ENCODE measurements at regions not wholly inside any gene's neighbourhood (a gene's known extent, or its start where the extent isn't known, plus 50 kb on each side); places are given as distances from the start of the nearest gene placed in this dataset.
A peak's percentile ranks its signal among the peaks of the same experiment; 100 is the strongest.

DNA sequence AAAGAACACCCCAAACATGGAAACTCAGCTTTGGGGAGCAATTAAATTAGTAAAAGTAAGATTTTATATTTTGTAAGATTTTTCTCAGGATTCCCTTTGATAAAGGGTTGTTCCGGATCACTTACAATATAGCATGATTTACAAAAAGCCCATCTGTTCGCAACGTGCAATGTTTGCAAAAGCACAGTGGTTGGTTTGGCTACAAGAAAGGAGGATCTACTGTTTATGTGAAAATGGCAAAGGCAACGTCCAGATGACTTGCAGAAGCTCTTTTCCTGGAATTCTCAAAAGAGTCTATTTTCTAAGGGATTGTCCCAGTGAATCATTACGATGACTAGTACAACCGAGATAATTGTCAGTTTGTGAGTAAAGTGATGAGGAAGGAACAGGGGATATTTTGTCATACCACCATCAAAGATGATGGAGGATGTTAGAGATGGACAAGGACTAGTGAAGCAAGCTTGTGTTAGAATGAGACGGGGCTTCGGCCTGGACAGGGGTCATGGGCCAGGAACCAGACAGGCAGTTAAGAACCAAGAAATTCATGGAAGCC, 71.6 kb downstream of the CRYGS start:
- H3K4me1 ChIP-seq (replicated peaks in 1 of 2; ENCODE audit: control insufficient read depth in 2 of 2, insufficient read depth in 2 of 2, low read length in 2 of 2), result no peaks in the 10 kb centered on the region
- no peaks in the 10 kb centered on the region for H3K36me3 ChIP-seq (ENCODE audit: control insufficient read depth, insufficient read depth, low read length)
- H3K27ac ChIP-seq (ENCODE audit: extremely low read depth, low read depth, low read length), result no peak overlapping the region
- H3K9me1 ChIP-seq (ENCODE audit: control insufficient read depth, insufficient read depth, low read length), result no peaks in the 10 kb centered on the region
- ChIA-PET CTCF (ENCODE audit: low intra/inter-chr PET ratio) (no interaction called here), POLR2A (interaction anchor here (0.6 to 1.3 kb wide), 2 partner anchors 21 to 311 kb away, joined by 3 read pairs; partner anchors contain the start of gene EIF4A2)
- no peaks in the 10 kb centered on the region for H4K20me1 ChIP-seq (replicated peaks; ENCODE audit: control insufficient read depth, insufficient read depth, low read length)
- ATAC-seq, result no peak
- no peaks in the 10 kb centered on the region for H3K9me3 ChIP-seq (replicated peaks; ENCODE audit: control insufficient read depth, insufficient read depth, low read depth, low read length)
- in situ Hi-C loops (cut with MboI) (no loop called here), intact Hi-C loops (cut with micrococcal nuclease) (no loop called here)
- no peak overlapping the region for H2AFZ ChIP-seq (ENCODE audit: low read depth, low read length)
- H3K79me2 ChIP-seq (ENCODE audit: control insufficient read depth, insufficient read depth, low read length), result no peaks in the 10 kb centered on the region
- WGBS (ENCODE audit: insufficient coverage, low coverage, missing lambda C conversion rate), result 4% methylated on average over 8 of the region's 8 CpGs
- peak; percentile 88 for TF ChIP-seq FOSL1 (tag; conservative IDR thresholded peaks at IDR 0.05)
- TF ChIP-seq, protein P1, sequence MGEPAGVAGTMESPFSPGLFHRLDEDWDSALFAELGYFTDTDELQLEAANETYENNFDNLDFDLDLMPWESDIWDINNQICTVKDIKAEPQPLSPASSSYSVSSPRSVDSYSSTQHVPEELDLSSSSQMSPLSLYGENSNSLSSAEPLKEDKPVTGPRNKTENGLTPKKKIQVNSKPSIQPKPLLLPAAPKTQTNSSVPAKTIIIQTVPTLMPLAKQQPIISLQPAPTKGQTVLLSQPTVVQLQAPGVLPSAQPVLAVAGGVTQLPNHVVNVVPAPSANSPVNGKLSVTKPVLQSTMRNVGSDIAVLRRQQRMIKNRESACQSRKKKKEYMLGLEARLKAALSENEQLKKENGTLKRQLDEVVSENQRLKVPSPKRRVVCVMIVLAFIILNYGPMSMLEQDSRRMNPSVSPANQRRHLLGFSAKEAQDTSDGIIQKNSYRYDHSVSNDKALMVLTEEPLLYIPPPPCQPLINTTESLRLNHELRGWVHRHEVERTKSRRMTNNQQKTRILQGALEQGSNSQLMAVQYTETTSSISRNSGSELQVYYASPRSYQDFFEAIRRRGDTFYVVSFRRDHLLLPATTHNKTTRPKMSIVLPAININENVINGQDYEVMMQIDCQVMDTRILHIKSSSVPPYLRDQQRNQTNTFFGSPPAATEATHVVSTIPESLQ (CRISPR knock-in tag; IDR thresholded peaks at IDR 0.05), result no peak
- TF ChIP-seq CBFA2T3 (IDR thresholded peaks at IDR 0.05), result peak; percentile 22; the same call in 1 of the 2 replicates
- peak; percentile 25; the same call in 1 of the 2 replicates for TF ChIP-seq TCF3 (CRISPR knock-in tag; IDR thresholded peaks at IDR 0.05)
- no peak overlapping the region for H3K4me3 ChIP-seq
- no peak for DNase-seq (ENCODE audit: extremely low read depth in 1 of 4, low spot score in 3 of 4)
- H3K4me2 ChIP-seq (ENCODE audit: insufficient read depth, low read length), result no peak overlapping the region
- H3K27me3 ChIP-seq (ENCODE audit: control insufficient read depth in 2 of 2, insufficient read depth in 2 of 2, low read length in 2 of 2), result peaks cover 5 to 34% of the 10 kb centered on the region in 2 experiments; a peak in 3 of 5 replicates
- no peak overlapping the region for H3K9ac ChIP-seq (ENCODE audit: insufficient read depth in 1 of 2, low read depth in 2 of 2, low read length in 2 of 2)
- BruUV-seq (replicated peaks), result no TSS peak
- FAIRE-seq, result no peak

Measured in K562 (cell line).